HepG2 (cell line): ENCODE measurements at regions not wholly inside any gene's neighbourhood (a gene's known extent, or its start where the extent isn't known, plus 50 kb on each side); places are given as distances from the start of the nearest gene placed in this dataset.

Source experiments
- ATAC-seq: fragments of 200-7000 bp; cut with Tn5 transposase; 3 replicates; pipeline ENCODE4 v1.9.1; 2020; ENCODE audit warnings: mild to moderate bottlenecking, moderate library complexity
- BruUV-seq: library from RNA; stranded (reverse); fragments of 400-500 nt; replicated peaks from 2 replicates; lab custom pipeline; 2021; lab: Mats Ljungman, UMichigan
- CTCF ChIA-PET: fragments of 300-600 bp; formaldehyde crosslinking; extraction: SDS; loops from one replicate; lab custom pipeline; 2021; ENCODE audit warnings: low total read pairs, inconsistent platforms, low intra/inter-chr PET ratio; lab: Yijun Ruan, JAX
- POLR2A ChIA-PET: fragments of 350-600 bp; sonication (Branson Sonifier 250); formaldehyde crosslinking; loops from one replicate; lab custom pipeline; 2020; ENCODE audit warnings: antibody characterized with exemption, inconsistent platforms; lab: Yijun Ruan, JAX
- DNase-seq: peaks from one replicate; pipeline ENCODE4 v3.0.0-alpha.2; 2015; ENCODE audit warnings: low spot score
- FAIRE-seq: peaks from 3 replicates; lab custom pipeline; 2011; peaks lifted over from hg19 to GRCh38; lab: Jason Lieb, UNC
- H2AFZ ChIP-seq: one replicate; pipeline ENCODE4 v1.6.1; 2011; ENCODE audit warnings: low read length, inconsistent platforms
- H3K27ac ChIP-seq: fragments of 300-600 bp; 3 replicates; pipeline ENCODE4 v1.8.0; 2011; ENCODE audit warnings: mixed run types, mild to moderate bottlenecking, mixed read lengths, low read length, inconsistent platforms; ENCODE audit not compliant: insufficient read depth; ENCODE audit errors: extremely low read length
- H3K27me3 ChIP-seq, 2 experiments: fragments of 200-600 bp in 1 of 2; 2 replicates in 1 of 2; 3 replicates in 1 of 2; pipeline versions ENCODE4 v1.6.0 to v1.8.0; 2011; ENCODE audit warnings: low read length in 2 of 2, mild to moderate bottlenecking in 2 of 2, moderate library complexity in 2 of 2, inconsistent platforms in 1 of 2; ENCODE audit not compliant: insufficient read depth in 2 of 2, control insufficient read depth in 1 of 2
- H3K36me3 ChIP-seq, 2 experiments: fragments of 200-600 bp in 1 of 2; replicated peaks in 1 of 2; 2 replicates in 1 of 2; 3 replicates in 1 of 2; pipeline versions ENCODE4 v1.5.1 to v1.8.0; 2011; ENCODE audit warnings: low read length in 2 of 2, inconsistent platforms in 1 of 2; ENCODE audit not compliant: insufficient read depth in 2 of 2, control insufficient read depth in 1 of 2
- H3K4me1 ChIP-seq: 2 replicates; pipeline ENCODE4 v1.5.1; 2012; ENCODE audit warnings: low read length, inconsistent platforms; ENCODE audit not compliant: insufficient read depth
- H3K4me2 ChIP-seq: 2 replicates; pipeline ENCODE4 v1.6.0; 2011; ENCODE audit warnings: low read depth, low read length, inconsistent platforms
- H3K4me3 ChIP-seq, 3 experiments: fragments of 200-600 bp in 1 of 3; sonication (generic), shearing (Covaris generic) in 1 of 3; replicated peaks in 1 of 3; 2 replicates each; pipeline ENCODE4 v1.5.1; 2011 to 2016; ENCODE audit warnings: low read length in 3 of 3, inconsistent platforms in 2 of 3, low read depth in 2 of 3, mild to moderate bottlenecking in 2 of 3, control low read depth in 1 of 3, mixed read lengths in 1 of 3; ENCODE audit not compliant: insufficient read depth in 1 of 3
- H3K79me2 ChIP-seq: one replicate; pipeline ENCODE4 v1.6.1; 2011; ENCODE audit warnings: low read length, inconsistent platforms; ENCODE audit not compliant: insufficient read depth
- H3K9ac ChIP-seq: 2 replicates; pipeline ENCODE4 v1.6.0; 2011; ENCODE audit warnings: mild to moderate bottlenecking, low read depth, low read length, inconsistent platforms; ENCODE audit not compliant: insufficient read depth
- H3K9me3 ChIP-seq: 2 replicates; pipeline ENCODE4 v1.5.1; 2012; ENCODE audit warnings: mild to moderate bottlenecking, low read length
- H4K20me1 ChIP-seq: 2 replicates; pipeline ENCODE4 v1.6.0; 2011; ENCODE audit warnings: inconsistent platforms, mild to moderate bottlenecking, low read length, moderate library complexity; ENCODE audit not compliant: insufficient read depth
- ATF3 ChIP-seq: sonication (generic); formaldehyde crosslinking; IDR thresholded peaks from 2 replicates; pipeline ENCODE4 v1.4.0; 2020; ENCODE audit warnings: missing genetic modification reagents
- GTF2F1 ChIP-seq: fragments of 150-350 bp; IDR thresholded peaks from 2 replicates; pipeline ENCODE4 v1.6.1; 2014; ENCODE audit warnings: low read length
- KLF11 ChIP-seq: IDR thresholded peaks from 2 replicates; pipeline ENCODE4 v1.6.1; 2016; ENCODE audit warnings: missing compliant biosample characterization
- MTF2 ChIP-seq: sonication (generic); formaldehyde crosslinking; IDR thresholded peaks from 2 replicates; pipeline ENCODE4 v1.5.0; 2020; ENCODE audit warnings: missing genetic modification reagents, borderline replicate concordance
- PITX1 ChIP-seq: sonication (generic); formaldehyde crosslinking; IDR thresholded peaks from 2 replicates; pipeline ENCODE4 v1.5.1; 2020; ENCODE audit warnings: mild to moderate bottlenecking, missing genetic modification reagents
- SOX13 ChIP-seq, 3 experiments: fragments of 450-650 bp in 1 of 3; sonication (generic) in 1 of 3; formaldehyde crosslinking in 1 of 3; IDR thresholded peaks in 2 of 3; conservative IDR thresholded peaks in 1 of 3; 2 replicates each; pipeline versions ENCODE4 v1.5.0 to v1.6.1; 2016 to 2020; ENCODE audit warnings: antibody characterized with exemption in 1 of 3, mild to moderate bottlenecking in 1 of 3, missing compliant biosample characterization in 1 of 3, missing genetic modification reagents in 1 of 3, moderate library complexity in 1 of 3
- WGBS: methylation state at CpG from one replicate; pipeline ENCODE4 v1.1.6; 2017; ENCODE audit warnings: low lambda C conversion rate; 5-methylcytosine and 5-hydroxymethylcytosine counted together
- in situ Hi-C: cut with HindIII; loops from 2 replicates; pipeline ENCODE4 v1.10.0; 2017; ENCODE audit warnings: low pct_unique_long_range_greater_than_20kb; ENCODE audit not compliant: extremely low pct_ligation_motif_present
- intact Hi-C: fragments of 100-400 bp; cut with micrococcal nuclease; formaldehyde crosslinking; loops from one replicate; pipeline ENCODE4 v1.10.0; 2022; ENCODE audit not compliant: unreplicated experiment
- TF ChIP-seq, protein P1 (sequence below): sonication (generic); formaldehyde crosslinking; conservative IDR thresholded peaks from 2 replicates; pipeline ENCODE4 v1.4.0; 2020; ENCODE audit warnings: mild to moderate bottlenecking, missing genetic modification reagents, moderate library complexity

GRCh38 chr5:103456476-103456875 is 106.1 kb downstream of the NUDT12 start:
- ChIA-PET CTCF (no interaction called here), POLR2A (no interaction called here)
- no peaks in the 10 kb centered on the region for H3K4me1 ChIP-seq
- no peaks in the 10 kb centered on the region for H3K36me3 ChIP-seq
- no peak overlapping the region for H2AFZ ChIP-seq
- intact Hi-C loops (no loop called here), in situ Hi-C loops (no loop called here)
- no peak overlapping the region for H3K4me2 ChIP-seq
- no peak overlapping the region for H3K4me3 ChIP-seq
- FAIRE-seq (no peak), DNase-seq (no peak), ATAC-seq (no peak)
- H3K27me3 ChIP-seq = no peaks in the 10 kb centered on the region
- no peaks in the 10 kb centered on the region for H4K20me1 ChIP-seq
- H3K9ac ChIP-seq = no peak overlapping the region
- WGBS = 27% methylated on average over 2 of the region's 2 CpGs
- H3K79me2 ChIP-seq = no peaks in the 10 kb centered on the region
- no peaks in the 10 kb centered on the region for H3K9me3 ChIP-seq
- TF ChIP-seq SOX13 (IDR thresholded peaks at IDR 0.05) (no peak), SOX13 (CRISPR knock-in tag; conservative IDR thresholded peaks at IDR 0.05 in 1 of 2, IDR thresholded peaks at IDR 0.05 in 1 of 2) (no peak)
- TF ChIP-seq, protein P1, sequence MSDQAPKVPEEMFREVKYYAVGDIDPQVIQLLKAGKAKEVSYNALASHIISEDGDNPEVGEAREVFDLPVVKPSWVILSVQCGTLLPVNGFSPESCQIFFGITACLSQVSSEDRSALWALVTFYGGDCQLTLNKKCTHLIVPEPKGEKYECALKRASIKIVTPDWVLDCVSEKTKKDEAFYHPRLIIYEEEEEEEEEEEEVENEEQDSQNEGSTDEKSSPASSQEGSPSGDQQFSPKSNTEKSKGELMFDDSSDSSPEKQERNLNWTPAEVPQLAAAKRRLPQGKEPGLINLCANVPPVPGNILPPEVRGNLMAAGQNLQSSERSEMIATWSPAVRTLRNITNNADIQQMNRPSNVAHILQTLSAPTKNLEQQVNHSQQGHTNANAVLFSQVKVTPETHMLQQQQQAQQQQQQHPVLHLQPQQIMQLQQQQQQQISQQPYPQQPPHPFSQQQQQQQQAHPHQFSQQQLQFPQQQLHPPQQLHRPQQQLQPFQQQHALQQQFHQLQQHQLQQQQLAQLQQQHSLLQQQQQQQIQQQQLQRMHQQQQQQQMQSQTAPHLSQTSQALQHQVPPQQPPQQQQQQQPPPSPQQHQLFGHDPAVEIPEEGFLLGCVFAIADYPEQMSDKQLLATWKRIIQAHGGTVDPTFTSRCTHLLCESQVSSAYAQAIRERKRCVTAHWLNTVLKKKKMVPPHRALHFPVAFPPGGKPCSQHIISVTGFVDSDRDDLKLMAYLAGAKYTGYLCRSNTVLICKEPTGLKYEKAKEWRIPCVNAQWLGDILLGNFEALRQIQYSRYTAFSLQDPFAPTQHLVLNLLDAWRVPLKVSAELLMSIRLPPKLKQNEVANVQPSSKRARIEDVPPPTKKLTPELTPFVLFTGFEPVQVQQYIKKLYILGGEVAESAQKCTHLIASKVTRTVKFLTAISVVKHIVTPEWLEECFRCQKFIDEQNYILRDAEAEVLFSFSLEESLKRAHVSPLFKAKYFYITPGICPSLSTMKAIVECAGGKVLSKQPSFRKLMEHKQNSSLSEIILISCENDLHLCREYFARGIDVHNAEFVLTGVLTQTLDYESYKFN (CRISPR knock-in tag) = no peak
- no TSS peak for BruUV-seq
- no peak overlapping the region for H3K27ac ChIP-seq

DNA sequence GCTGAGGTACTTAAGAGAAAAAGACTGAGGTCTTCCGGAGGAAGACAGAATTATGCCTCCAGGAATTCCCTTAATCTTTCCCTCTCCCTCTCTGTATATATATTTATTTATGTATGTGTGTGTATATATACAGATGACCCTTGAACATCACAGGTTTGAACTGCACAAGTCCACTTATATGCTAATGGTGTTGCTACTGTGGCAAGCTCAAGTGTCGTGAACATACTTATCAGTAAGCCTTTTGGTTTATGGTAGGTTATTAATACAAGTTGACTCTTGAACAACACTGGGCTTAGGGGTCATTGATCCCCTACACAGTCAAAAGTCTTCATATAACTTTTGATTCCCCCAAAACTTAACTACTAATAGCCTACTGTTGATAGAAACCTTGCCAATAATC is 106.8 kb downstream of the NUDT12 start:
- intact Hi-C loops = no loop called here
- POLR2A ChIA-PET = no interaction called here
- Histone ChIP-seq H3K36me3 (no peaks in the 10 kb centered on the region), H3K9ac (no peak overlapping the region), H4K20me1 (no peaks in the 10 kb centered on the region), H2AFZ (no peak overlapping the region), H3K4me3 (no peak overlapping the region), H3K27me3 (no peaks in the 10 kb centered on the region), H3K9me3 (no peaks in the 10 kb centered on the region), H3K4me2 (no peak overlapping the region), H3K79me2 (no peaks in the 10 kb centered on the region), H3K4me1 (no peaks in the 10 kb centered on the region), H3K27ac (no peak overlapping the region)
- DNase-seq (no peak), ATAC-seq (no peak), FAIRE-seq (no peak)
- WGBS = 46% methylated on average over 2 of the region's 2 CpGs
- in situ Hi-C loops = no loop called here
- CTCF ChIA-PET = no interaction called here
- BruUV-seq = no TSS peak
- TF ChIP-seq PITX1 (CRISPR knock-in tag) (no peak), GTF2F1 (no peak), ATF3 (CRISPR knock-in tag) (no peak), MTF2 (CRISPR knock-in tag) (no peak), KLF11 (CRISPR knock-in tag) (no peak)
